Jurkat, Clone E6-1 (cell line): ENCODE measurements at regions not wholly inside any gene's neighbourhood (a gene's known extent, or its start where the extent isn't known, plus 50 kb on each side); places are given as distances from the start of the nearest gene placed in this dataset.

ENCODE experiments used
- DNase-seq: peaks from one replicate; pipeline ENCODE4 v3.0.0-alpha.2; 2011; ENCODE audit warnings: low read depth, low spot score
- H3K4me3 ChIP-seq: 2 replicates; pipeline ENCODE4 v1.5.1; 2011; ENCODE audit warnings: mild to moderate bottlenecking, low read length, control low read depth, moderate library complexity

GRCh38 chr20:52490711-52491430, 299.3 kb upstream of the ZFP64 start:
- DNase-seq, result no peak
- no peak overlapping the region for H3K4me3 ChIP-seq

- no peak for DNase-seq
- H3K4me3 ChIP-seq, result no peak overlapping the region
Measured at GRCh38 chr20:52484438-52484837, 292.9 kb upstream of the ZFP64 start.

GRCh38 chr20:52483382-52483781, 291.8 kb upstream of the ZFP64 start:
- no peak overlapping the region for H3K4me3 ChIP-seq
- DNase-seq, result no peak

GRCh38 chr20:52482044-52482443, 290.5 kb upstream of the ZFP64 start:
- DNase-seq, result no peak

GRCh38 chr20:52481443-52481842, 289.9 kb upstream of the ZFP64 start:
- no peak overlapping the region for H3K4me3 ChIP-seq
- DNase-seq, result no peak

More at GRCh38 chr20:52482044-52482443, 290.5 kb upstream of the ZFP64 start:
- no peak overlapping the region for H3K4me3 ChIP-seq

- H3K4me3 ChIP-seq, result no peak overlapping the region
- no peak for DNase-seq
Measured at GRCh38 chr20:52476074-52476750, 284.6 kb upstream of the ZFP64 start.

- no peak overlapping the region for H3K4me3 ChIP-seq
- no peak for DNase-seq
Measured at GRCh38 chr20:52473186-52473585, 281.6 kb upstream of the ZFP64 start.

- H3K4me3 ChIP-seq, result no peak overlapping the region
- no peak for DNase-seq
Measured at GRCh38 chr20:52470561-52470960, 279.0 kb upstream of the ZFP64 start.

- DNase-seq, result no peak
- H3K4me3 ChIP-seq, result no peak overlapping the region
Measured at GRCh38 chr20:52469128-52469527, 277.5 kb upstream of the ZFP64 start.

- DNase-seq, result no peak
- H3K4me3 ChIP-seq, result no peak overlapping the region
Measured at GRCh38 chr20:52465991-52466390, 274.4 kb upstream of the ZFP64 start.

- H3K4me3 ChIP-seq, result no peak overlapping the region
- no peak for DNase-seq
Measured at GRCh38 chr20:52461582-52461981, 270.0 kb upstream of the ZFP64 start.

GRCh38 chr20:52459150-52459549, 267.6 kb upstream of the ZFP64 start:
- H3K4me3 ChIP-seq, result no peak overlapping the region
- no peak for DNase-seq

- no peak for DNase-seq
- H3K4me3 ChIP-seq, result no peak overlapping the region
Measured at GRCh38 chr20:52457826-52458225, 266.2 kb upstream of the ZFP64 start.

- DNase-seq, result no peak
- H3K4me3 ChIP-seq, result no peak overlapping the region
Measured at GRCh38 chr20:52454660-52455059, 263.1 kb upstream of the ZFP64 start.

GRCh38 chr20:52448513-52449232, 257.1 kb upstream of the ZFP64 start:
- DNase-seq, result no peak
- H3K4me3 ChIP-seq, result no peak overlapping the region

GRCh38 chr20:52447225-52447551, 255.6 kb upstream of the ZFP64 start:
- H3K4me3 ChIP-seq, result no peak overlapping the region
- DNase-seq, result no peak

GRCh38 chr20:52446421-52447224, 255.0 kb upstream of the ZFP64 start:
- no peak overlapping the region for H3K4me3 ChIP-seq
- DNase-seq, result no peak

- no peak overlapping the region for H3K4me3 ChIP-seq
- DNase-seq, result no peak
Measured at GRCh38 chr20:52444455-52444854, 252.9 kb upstream of the ZFP64 start.

GRCh38 chr20:52443874-52444273, 252.3 kb upstream of the ZFP64 start:
- no peak for DNase-seq

GRCh38 chr20:52441710-52442109, 250.1 kb upstream of the ZFP64 start:
- H3K4me3 ChIP-seq, result no peak overlapping the region
- no peak for DNase-seq

More at GRCh38 chr20:52443874-52444273, 252.3 kb upstream of the ZFP64 start:
- H3K4me3 ChIP-seq, result no peak overlapping the region
